DND-41 (cell line): ENCODE measurements at regions not wholly inside any gene's neighbourhood (a gene's known extent, or its start where the extent isn't known, plus 50 kb on each side); places are given as distances from the start of the nearest gene placed in this dataset.

Experiments used
- EZH2 ChIP-seq: IDR thresholded peaks from 3 replicates; pipeline ENCODE4 v1.6.1; 2012; ENCODE audit warnings: borderline replicate concordance, low read depth, mild to moderate bottlenecking, moderate library complexity, low read length, inconsistent platforms; ENCODE audit not compliant: severe bottlenecking
- TF ChIP-seq, protein P1 (sequence below): IDR thresholded peaks from 2 replicates; pipeline ENCODE4 v1.5.1; 2012; ENCODE audit warnings: borderline replicate concordance, low read length, moderate library complexity, mild to moderate bottlenecking; ENCODE audit not compliant: poor library complexity, severe bottlenecking; ENCODE audit errors: extremely low read depth

- TF ChIP-seq, protein P1, sequence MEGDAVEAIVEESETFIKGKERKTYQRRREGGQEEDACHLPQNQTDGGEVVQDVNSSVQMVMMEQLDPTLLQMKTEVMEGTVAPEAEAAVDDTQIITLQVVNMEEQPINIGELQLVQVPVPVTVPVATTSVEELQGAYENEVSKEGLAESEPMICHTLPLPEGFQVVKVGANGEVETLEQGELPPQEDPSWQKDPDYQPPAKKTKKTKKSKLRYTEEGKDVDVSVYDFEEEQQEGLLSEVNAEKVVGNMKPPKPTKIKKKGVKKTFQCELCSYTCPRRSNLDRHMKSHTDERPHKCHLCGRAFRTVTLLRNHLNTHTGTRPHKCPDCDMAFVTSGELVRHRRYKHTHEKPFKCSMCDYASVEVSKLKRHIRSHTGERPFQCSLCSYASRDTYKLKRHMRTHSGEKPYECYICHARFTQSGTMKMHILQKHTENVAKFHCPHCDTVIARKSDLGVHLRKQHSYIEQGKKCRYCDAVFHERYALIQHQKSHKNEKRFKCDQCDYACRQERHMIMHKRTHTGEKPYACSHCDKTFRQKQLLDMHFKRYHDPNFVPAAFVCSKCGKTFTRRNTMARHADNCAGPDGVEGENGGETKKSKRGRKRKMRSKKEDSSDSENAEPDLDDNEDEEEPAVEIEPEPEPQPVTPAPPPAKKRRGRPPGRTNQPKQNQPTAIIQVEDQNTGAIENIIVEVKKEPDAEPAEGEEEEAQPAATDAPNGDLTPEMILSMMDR: no peak
- no peak for TF ChIP-seq EZH2
Measured at GRCh38 chr9:81850724-81851123, 77.5 kb upstream of the SPATA31D4 start.
